ENCODE measurements at regions not wholly inside any gene's neighbourhood (a gene's known extent, or its start where the extent isn't known, plus 50 kb on each side); places are given as distances from the start of the nearest gene placed in this dataset.

GRCh38 chr13:108360139-108360538 lies 90.6 kb downstream of the TNFSF13B start:
- DNase-seq (ENCODE audit: low read depth) = no peak

- no peak for DNase-seq (ENCODE audit: low read depth)
Observed at GRCh38 chr13:108361769-108362168, 92.3 kb downstream of the TNFSF13B start.

DNA sequence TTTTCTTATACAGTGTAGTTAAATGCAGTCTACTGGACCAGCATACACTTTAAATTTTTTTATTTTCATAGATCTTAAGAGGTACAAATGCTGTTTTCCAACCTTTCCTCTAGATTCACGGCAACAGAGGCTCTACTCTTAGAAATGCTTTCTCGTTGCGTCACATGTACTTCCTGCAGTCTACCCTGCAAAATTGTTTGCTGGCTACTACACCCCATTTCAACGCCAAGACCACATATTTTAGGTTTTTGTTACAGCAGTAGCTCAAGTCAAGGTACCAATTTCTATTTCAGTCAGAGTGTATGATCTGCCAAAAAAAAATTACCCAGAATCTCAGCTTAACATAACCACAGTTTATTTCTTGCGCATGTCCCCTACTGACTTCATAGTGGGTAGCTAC lies 94.1 kb downstream of the TNFSF13B start:
- DNase-seq (ENCODE audit: low read depth) = no peak

GRCh38 chr13:108365255-108365654 lies 95.7 kb downstream of the TNFSF13B start:
- no peak for DNase-seq (ENCODE audit: low read depth)

GRCh38 chr13:108368250-108368905 lies 98.9 kb downstream of the TNFSF13B start:
- no peak for DNase-seq (ENCODE audit: low read depth)

- DNase-seq (ENCODE audit: low read depth) = no peak
Observed at GRCh38 chr13:108369412-108369811, 99.9 kb downstream of the TNFSF13B start.

- no peak for DNase-seq (ENCODE audit: low read depth)
Observed at GRCh38 chr13:108375034-108375433, 105.5 kb downstream of the TNFSF13B start.

GRCh38 chr13:108375772-108376171 lies 106.3 kb downstream of the TNFSF13B start:
- no peak for DNase-seq (ENCODE audit: low read depth)

- no peak for DNase-seq (ENCODE audit: low read depth)
Observed at GRCh38 chr13:108376308-108376707, 106.8 kb downstream of the TNFSF13B start.

GRCh38 chr13:108377646-108378206 lies 108.2 kb downstream of the TNFSF13B start:
- DNase-seq (ENCODE audit: low read depth) = no peak

- no peak for DNase-seq (ENCODE audit: low read depth)
Observed at GRCh38 chr13:108383667-108384066, 114.1 kb downstream of the TNFSF13B start.

DNA sequence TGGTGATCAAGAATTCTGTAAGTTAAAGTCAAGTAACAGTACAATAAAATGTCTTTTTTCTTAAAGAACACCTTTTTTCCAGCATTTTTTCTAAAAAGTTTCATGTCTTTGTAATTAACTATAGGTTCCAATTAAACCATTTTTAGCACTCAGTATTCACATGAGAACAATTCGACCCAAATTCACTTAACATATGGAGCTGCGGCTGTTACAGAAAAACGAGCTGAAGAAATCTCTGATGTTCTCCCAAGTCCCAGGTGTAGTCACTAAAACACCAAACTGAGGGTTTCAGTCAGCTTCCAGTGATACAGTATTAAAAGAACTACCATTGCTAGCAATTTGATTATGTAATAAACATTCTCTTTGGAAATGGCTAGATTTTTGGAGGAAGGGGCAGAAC lies 117.6 kb downstream of the TNFSF13B start:
- no peak for DNase-seq (ENCODE audit: low read depth)

- no peak for DNase-seq (ENCODE audit: low read depth)
Observed at GRCh38 chr13:108402850-108403249, 133.3 kb downstream of the TNFSF13B start.

DNA sequence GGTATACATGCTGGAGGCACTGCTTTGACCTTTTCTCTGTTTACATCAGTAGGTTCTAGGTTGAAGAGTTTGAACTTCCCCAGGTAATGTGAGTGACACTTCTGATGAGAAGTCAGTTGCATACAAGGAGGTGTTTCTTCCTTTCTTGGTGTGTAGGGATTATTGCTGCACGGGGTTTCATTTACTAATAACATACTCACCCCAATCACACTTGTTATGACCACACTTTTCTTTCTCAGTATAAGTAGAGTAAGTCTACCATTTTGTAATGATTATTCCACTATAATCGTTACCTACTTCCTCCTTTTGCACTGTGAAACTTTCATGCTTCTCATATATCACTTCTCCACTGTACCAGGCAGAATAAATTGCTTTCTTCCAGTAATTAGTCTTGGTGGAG lies 138.0 kb downstream of the TNFSF13B start:
- no peak for DNase-seq (ENCODE audit: low read depth)

GRCh38 chr13:108408672-108409071 lies 139.2 kb downstream of the TNFSF13B start:
- no peak for DNase-seq (ENCODE audit: low read depth)

DNA sequence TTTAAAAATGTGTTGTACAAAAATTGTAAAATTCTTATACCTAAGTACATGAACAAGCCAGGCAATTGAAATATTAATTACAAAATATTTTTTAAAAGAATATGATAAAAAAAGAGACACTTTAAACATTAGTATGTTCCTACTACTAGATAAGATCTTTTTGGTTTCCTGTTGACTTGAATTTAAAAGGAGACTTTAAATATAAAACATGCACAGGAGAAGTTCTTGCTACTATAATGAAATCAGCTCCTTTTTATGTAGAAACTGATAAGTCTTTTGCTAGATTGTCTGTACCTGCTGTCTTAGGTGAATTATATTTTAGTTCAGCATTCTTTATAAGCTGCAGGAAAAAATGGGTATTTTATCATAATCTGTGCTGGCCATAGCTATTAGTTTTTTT lies 140.2 kb downstream of the TNFSF13B start:
- no peak for DNase-seq (ENCODE audit: low read depth)

- no peak for DNase-seq (ENCODE audit: low read depth)
Observed at GRCh38 chr13:108419768-108420167, 150.2 kb downstream of the TNFSF13B start.

DNA sequence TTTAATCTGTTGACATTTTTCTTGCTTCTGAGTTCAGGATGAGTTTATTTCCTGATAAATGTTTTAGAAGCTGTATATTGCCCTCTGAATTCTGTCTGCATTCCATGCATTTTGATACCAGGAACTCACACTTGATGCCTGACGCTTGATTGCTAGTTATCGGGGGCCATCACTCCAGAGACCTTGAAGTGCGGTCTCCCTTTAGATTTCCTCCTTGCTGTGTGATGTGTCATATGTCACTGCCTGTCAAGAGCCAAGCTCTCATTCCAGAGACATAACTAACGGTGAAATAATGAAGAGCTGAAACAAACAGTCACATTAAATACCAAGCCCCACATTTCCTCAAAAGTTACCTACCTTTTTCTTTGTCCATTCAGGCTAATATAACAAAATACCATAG lies 155.5 kb downstream of the TNFSF13B start:
- DNase-seq (ENCODE audit: low read depth) = no peak

- no peak for DNase-seq (ENCODE audit: low read depth)
Observed at GRCh38 chr13:108426893-108427292, 157.4 kb downstream of the TNFSF13B start.

DNA sequence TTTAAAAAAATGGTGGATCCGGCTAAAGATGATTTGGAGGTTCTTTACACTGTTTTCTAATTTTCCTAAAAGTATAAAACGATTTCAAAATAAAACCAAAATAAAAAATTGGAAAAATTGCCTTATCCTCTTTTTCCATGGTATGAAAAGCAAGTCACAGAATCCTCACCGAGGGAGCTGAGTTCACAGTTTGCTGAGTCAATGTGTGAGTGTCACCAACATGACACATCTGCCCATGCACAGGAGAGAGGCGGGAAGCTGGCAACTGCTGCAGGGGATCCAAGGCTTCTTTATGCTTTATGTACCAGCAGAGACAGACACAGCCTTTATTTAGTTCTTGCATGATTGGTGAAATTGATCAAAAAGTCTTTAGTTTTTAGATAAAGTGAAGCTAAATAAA lies 157.8 kb downstream of the TNFSF13B start:
- no peak for DNase-seq (ENCODE audit: low read depth)

DNA sequence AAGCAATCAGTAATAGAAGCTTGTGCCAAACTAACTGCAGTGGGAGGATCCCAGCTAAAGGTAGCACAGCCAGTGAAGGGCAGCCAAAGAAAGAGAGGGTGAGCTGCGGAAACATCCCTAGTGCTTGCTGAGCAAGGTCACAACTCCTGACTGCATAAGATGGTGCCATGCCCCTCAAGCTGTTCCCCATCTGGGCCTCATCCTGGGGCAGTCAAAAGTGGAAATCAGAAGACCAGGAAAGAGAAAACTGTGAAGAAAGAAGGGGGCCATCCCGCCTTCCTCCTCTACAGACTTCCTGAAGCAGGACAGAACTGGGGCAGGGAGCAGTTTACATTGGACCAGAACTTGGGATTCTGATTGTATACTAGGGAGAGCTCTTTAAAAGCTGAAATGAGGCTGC lies 159.2 kb downstream of the TNFSF13B start:
- no peak for DNase-seq (ENCODE audit: low read depth)

- no peak for DNase-seq (ENCODE audit: low read depth)
Observed at GRCh38 chr13:108433976-108434755, 164.6 kb downstream of the TNFSF13B start.

DNA sequence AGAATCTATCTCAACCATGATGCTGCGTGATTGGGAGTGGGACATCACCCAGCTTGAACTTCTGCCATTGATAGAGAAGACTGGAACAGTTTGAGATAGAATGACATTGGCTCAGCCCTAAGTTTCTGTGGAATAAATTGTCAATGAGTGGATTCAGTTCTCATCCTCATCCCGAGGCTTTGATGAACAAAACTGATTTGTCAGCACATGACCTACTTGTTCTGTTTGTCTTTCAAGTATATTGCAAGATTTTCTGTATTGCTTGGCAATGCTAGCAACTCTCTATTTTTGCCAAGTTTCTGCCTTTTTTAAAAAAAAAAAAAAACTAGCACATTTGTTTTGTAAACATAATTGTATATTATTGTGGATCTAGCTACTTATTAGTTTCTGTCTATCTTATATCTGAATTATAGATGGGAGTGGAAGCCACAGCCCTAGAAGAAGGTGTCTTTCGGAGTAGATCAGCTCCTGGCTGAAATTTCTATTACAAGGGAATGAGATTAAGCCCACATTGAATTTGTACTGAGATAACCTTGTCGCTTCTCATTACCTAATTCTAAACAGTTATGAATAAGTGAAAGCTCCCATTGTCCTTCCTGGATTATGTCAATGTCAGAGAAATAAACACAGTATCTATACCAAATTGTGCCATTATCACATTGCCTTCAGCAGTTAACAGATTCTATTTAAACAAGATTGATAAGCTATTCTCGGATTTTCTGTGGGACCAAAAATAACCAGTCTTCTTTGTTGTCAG lies 166.1 kb downstream of the TNFSF13B start:
- DNase-seq (ENCODE audit: low read depth) = no peak

Data from GM04503 (cell line).